Mammary epithelial cell (primary cell): ENCODE measurements at regions not wholly inside any gene's neighbourhood (a gene's known extent, or its start where the extent isn't known, plus 50 kb on each side); places are given as distances from the start of the nearest gene placed in this dataset.

Experiments
- EZH2 ChIP-seq: IDR thresholded peaks from 2 replicates; pipeline ENCODE4 v1.6.1; 2012; ENCODE audit warnings: low read length, inconsistent platforms, borderline replicate concordance
- TF ChIP-seq, protein P1 (sequence below), 2 donors: IDR thresholded peaks in 1 of 2; conservative IDR thresholded peaks in 1 of 2; 2 replicates each; pipeline ENCODE4 v1.5.1; 2011 to 2012; ENCODE audit warnings: inconsistent platforms in 2 of 2, low read length in 2 of 2, mild to moderate bottlenecking in 2 of 2, control low read depth in 1 of 2, low read depth in 1 of 2; ENCODE audit not compliant: insufficient read depth in 1 of 2; ENCODE audit errors: extremely low read depth in 1 of 2

DNA sequence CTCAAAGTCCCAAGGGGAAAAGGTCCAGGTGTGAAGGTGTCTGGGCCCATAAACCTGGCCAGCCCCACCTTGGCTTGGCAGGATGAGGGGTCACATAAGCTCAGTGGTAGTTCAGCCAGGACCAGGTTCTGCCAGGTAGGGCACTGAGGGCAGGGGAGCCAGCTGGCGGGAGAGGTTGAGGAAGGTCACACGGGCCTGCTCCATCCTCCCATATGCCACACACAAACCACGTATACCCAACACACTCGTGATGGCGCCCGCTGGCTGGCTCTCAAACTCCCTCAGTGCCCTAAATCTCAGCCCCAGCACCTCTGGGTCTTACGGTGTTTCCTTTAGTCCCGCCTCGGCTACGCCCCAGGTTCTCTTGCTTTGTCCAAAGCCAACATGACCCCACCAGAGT lies 160.5 kb downstream of the ZFP36L2 start:
- TF ChIP-seq EZH2: no peak
- TF ChIP-seq, protein P1, sequence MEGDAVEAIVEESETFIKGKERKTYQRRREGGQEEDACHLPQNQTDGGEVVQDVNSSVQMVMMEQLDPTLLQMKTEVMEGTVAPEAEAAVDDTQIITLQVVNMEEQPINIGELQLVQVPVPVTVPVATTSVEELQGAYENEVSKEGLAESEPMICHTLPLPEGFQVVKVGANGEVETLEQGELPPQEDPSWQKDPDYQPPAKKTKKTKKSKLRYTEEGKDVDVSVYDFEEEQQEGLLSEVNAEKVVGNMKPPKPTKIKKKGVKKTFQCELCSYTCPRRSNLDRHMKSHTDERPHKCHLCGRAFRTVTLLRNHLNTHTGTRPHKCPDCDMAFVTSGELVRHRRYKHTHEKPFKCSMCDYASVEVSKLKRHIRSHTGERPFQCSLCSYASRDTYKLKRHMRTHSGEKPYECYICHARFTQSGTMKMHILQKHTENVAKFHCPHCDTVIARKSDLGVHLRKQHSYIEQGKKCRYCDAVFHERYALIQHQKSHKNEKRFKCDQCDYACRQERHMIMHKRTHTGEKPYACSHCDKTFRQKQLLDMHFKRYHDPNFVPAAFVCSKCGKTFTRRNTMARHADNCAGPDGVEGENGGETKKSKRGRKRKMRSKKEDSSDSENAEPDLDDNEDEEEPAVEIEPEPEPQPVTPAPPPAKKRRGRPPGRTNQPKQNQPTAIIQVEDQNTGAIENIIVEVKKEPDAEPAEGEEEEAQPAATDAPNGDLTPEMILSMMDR (conservative IDR thresholded peaks at IDR 0.05 in 1 of 2, IDR thresholded peaks at IDR 0.05 in 1 of 2; ENCODE audit: extremely low read depth in 1 of 2, insufficient read depth in 1 of 2, low read depth in 1 of 2, low read length in 2 of 2): no peak
